Peyer's patch (tissue), 4 donors: ENCODE measurements at regions not wholly inside any gene's neighbourhood (a gene's known extent, or its start where the extent isn't known, plus 50 kb on each side); places are given as distances from the start of the nearest gene placed in this dataset.

Experiments used
- CTCF ChIP-seq, 6 experiments: fragments of 450-650 bp in 4 of 6; fragments of 200-600 bp in 2 of 6; sonication (generic) in 1 of 6; IDR thresholded peaks; one replicate each; pipeline ENCODE4 v1.5.1; 2017 to 2019; ENCODE audit warnings: antibody characterized with exemption in 6 of 6, mild to moderate bottlenecking in 3 of 6, moderate library complexity in 1 of 6
- POLR2A ChIP-seq, 2 donors: fragments of 450-650 bp; IDR thresholded peaks; one replicate each; pipeline ENCODE4 v1.5.1; 2017; ENCODE audit warnings: antibody characterized with exemption in 2 of 2, mild to moderate bottlenecking in 2 of 2, moderate library complexity in 2 of 2

GRCh38 chr12:58367041-58367440 lies 425.7 kb downstream of the ATP23 start:
- no peak for TF ChIP-seq CTCF (IDR thresholded peaks at IDR 0.05)
- TF ChIP-seq POLR2A (IDR thresholded peaks at IDR 0.05), result no peak
